ENCODE measurements at regions not wholly inside any gene's neighbourhood (a gene's known extent, or its start where the extent isn't known, plus 50 kb on each side); places are given as distances from the start of the nearest gene placed in this dataset.
"Not testable (repeated sequence)": the region's sequence is repeated elsewhere in the genome, so short reads cannot be mapped to it uniquely, and the experiment has no call there.

- not testable (repeated sequence) for DNase-seq
Measured at GRCh38 chr6:977226-977625, 284.3 kb upstream of the EXOC2 start.

GRCh38 chr6:971981-972640 is 279.2 kb upstream of the EXOC2 start:
- DNase-seq, result no peak

- no peak for DNase-seq
Measured at GRCh38 chr6:968791-969190, 275.9 kb upstream of the EXOC2 start.

GRCh38 chr6:967701-968100 is 274.8 kb upstream of the EXOC2 start:
- no peak for DNase-seq

- no peak for DNase-seq
Measured at GRCh38 chr6:965343-965742, 272.4 kb upstream of the EXOC2 start.

- DNase-seq, result no peak
Measured at GRCh38 chr6:963456-963855, 270.5 kb upstream of the EXOC2 start.

- DNase-seq, result no peak
Measured at GRCh38 chr6:961407-961960, 268.5 kb upstream of the EXOC2 start.

GRCh38 chr6:960356-960755 is 267.4 kb upstream of the EXOC2 start:
- DNase-seq, result no peak

GRCh38 chr6:958488-958887 is 265.5 kb upstream of the EXOC2 start:
- no peak for DNase-seq

- DNase-seq, result no peak
Measured at GRCh38 chr6:951399-952181, 258.7 kb upstream of the EXOC2 start.

GRCh38 chr6:947235-947934 is 254.4 kb upstream of the EXOC2 start:
- DNase-seq, result no peak

- no peak for DNase-seq
Measured at GRCh38 chr6:946546-946945, 253.6 kb upstream of the EXOC2 start.

GRCh38 chr6:939526-940252 is 246.8 kb upstream of the EXOC2 start:
- DNase-seq, result no peak

- no peak for DNase-seq
Measured at GRCh38 chr6:938916-939315, 246.0 kb upstream of the EXOC2 start.

GRCh38 chr6:938271-938905 is 245.4 kb upstream of the EXOC2 start:
- DNase-seq, result no peak

GRCh38 chr6:935582-935981 is 242.6 kb upstream of the EXOC2 start:
- no peak for DNase-seq

GRCh38 chr6:934686-935085 is 241.7 kb upstream of the EXOC2 start:
- no peak for DNase-seq

- DNase-seq, result not testable (repeated sequence)
Measured at GRCh38 chr6:931919-932318, 239.0 kb upstream of the EXOC2 start.

- DNase-seq, result no peak
Measured at GRCh38 chr6:927157-927556, 234.2 kb upstream of the EXOC2 start.

GRCh38 chr6:925656-926213 is 232.8 kb upstream of the EXOC2 start:
- DNase-seq, result no peak

- DNase-seq, result no peak
Measured at GRCh38 chr6:924661-925060, 231.7 kb upstream of the EXOC2 start.

GRCh38 chr6:921400-921799 is 228.5 kb upstream of the EXOC2 start:
- DNase-seq, result no peak
